SH-SY5Y (cell line): ENCODE measurements at regions not wholly inside any gene's neighbourhood (a gene's known extent, or its start where the extent isn't known, plus 50 kb on each side); places are given as distances from the start of the nearest gene placed in this dataset.

Source experiments
- GATA2 ChIP-seq: IDR thresholded peaks from 2 replicates; pipeline ENCODE4 v1.6.1; 2011; ENCODE audit warnings: mild to moderate bottlenecking, low read depth, low read length
- GATA3 ChIP-seq: IDR thresholded peaks from 2 replicates; pipeline ENCODE4 v1.6.1; 2011; ENCODE audit warnings: low read depth, mild to moderate bottlenecking, low read length, moderate library complexity

GRCh38 chr1:91201694-91202093, 179.9 kb upstream of the ZNF644 start:
- no peak for TF ChIP-seq GATA2

GRCh38 chr1:91201176-91201575, 179.3 kb upstream of the ZNF644 start:
- TF ChIP-seq GATA3 (no peak), GATA2 (no peak)

GRCh38 chr1:91200675-91201074, 178.8 kb upstream of the ZNF644 start:
- no peak for TF ChIP-seq GATA2

GRCh38 chr1:91199988-91200387, 178.2 kb upstream of the ZNF644 start:
- no peak for TF ChIP-seq GATA3
- TF ChIP-seq GATA2, result no peak

GRCh38 chr1:91190996-91191395, 169.2 kb upstream of the ZNF644 start:
- TF ChIP-seq GATA3, result no peak
- no peak for TF ChIP-seq GATA2

- no peak for TF ChIP-seq GATA3
- no peak for TF ChIP-seq GATA2
These were observed 167.3 kb upstream of the ZNF644 start for GRCh38 chr1:91189096-91189495.

GRCh38 chr1:91176250-91176649, 154.4 kb upstream of the ZNF644 start:
- TF ChIP-seq GATA2 (no peak), GATA3 (no peak)

- no peak for TF ChIP-seq GATA3
- no peak for TF ChIP-seq GATA2
These were observed 152.9 kb upstream of the ZNF644 start for GRCh38 chr1:91174734-91175133.

- TF ChIP-seq GATA2, result no peak
- TF ChIP-seq GATA3, result no peak
These were observed 151.6 kb upstream of the ZNF644 start for GRCh38 chr1:91173346-91173890.

- TF ChIP-seq GATA2, result no peak
- no peak for TF ChIP-seq GATA3
These were observed 150.7 kb upstream of the ZNF644 start for GRCh38 chr1:91172541-91172940.

- TF ChIP-seq GATA2, result no peak
- no peak for TF ChIP-seq GATA3
These were observed 150.1 kb upstream of the ZNF644 start for GRCh38 chr1:91171898-91172297.

GRCh38 chr1:91170571-91170970, 148.7 kb upstream of the ZNF644 start:
- no peak for TF ChIP-seq GATA2
- TF ChIP-seq GATA3, result no peak

GRCh38 chr1:91166106-91166712, 144.4 kb upstream of the ZNF644 start:
- TF ChIP-seq GATA2, result no peak
- no peak for TF ChIP-seq GATA3

GRCh38 chr1:91165033-91165654, 143.3 kb upstream of the ZNF644 start:
- no peak for TF ChIP-seq GATA3
- peak; percentile 37; the same call in 1 of the 2 replicates for TF ChIP-seq GATA2

- no peak for TF ChIP-seq GATA2
- no peak for TF ChIP-seq GATA3
These were observed 140.8 kb upstream of the ZNF644 start for GRCh38 chr1:91162613-91163012.
